ENCODE measurements at regions not wholly inside any gene's neighbourhood (a gene's known extent, or its start where the extent isn't known, plus 50 kb on each side); places are given as distances from the start of the nearest gene placed in this dataset.

- no peak for TF ChIP-seq CTCF (IDR thresholded peaks at IDR 0.05)
- TF ChIP-seq POLR2A (IDR thresholded peaks at IDR 0.05) = no peak
These were observed 277.2 kb upstream of the NR4A3 start for GRCh38 chr9:99544526-99544925.
